Vagina (tissue), 2 donors: ENCODE measurements at regions not wholly inside any gene's neighbourhood (a gene's known extent, or its start where the extent isn't known, plus 50 kb on each side); places are given as distances from the start of the nearest gene placed in this dataset.

Experiments used
- DNase-seq, 2 donors: peaks; one replicate each; pipeline ENCODE4 v3.0.0-alpha.2; 2017; ENCODE audit errors: extremely low spot score in 2 of 2
- H3K27ac ChIP-seq: fragments of 200-600 bp; sonication (generic); one replicate; pipeline ENCODE4 v1.5.1; 2019
- H3K27me3 ChIP-seq: fragments of 200-600 bp; sonication (generic); one replicate; pipeline ENCODE4 v1.5.1; 2019
- H3K36me3 ChIP-seq, 2 donors: fragments of 200-600 bp; sonication (generic); one replicate each; pipeline ENCODE4 v1.5.1; 2017 to 2019
- H3K4me1 ChIP-seq: fragments of 200-600 bp; sonication (generic); one replicate; pipeline ENCODE4 v1.5.1; 2019
- H3K4me3 ChIP-seq, 2 donors: fragments of 200-600 bp; sonication (generic); 1 replicate in 1 of 2; 2 replicates in 1 of 2; pipeline ENCODE4 v1.5.1; 2016 to 2019
- H3K9me3 ChIP-seq: fragments of 200-600 bp; sonication (generic); one replicate; pipeline ENCODE4 v1.5.1; 2019
- CTCF ChIP-seq, 3 experiments: fragments of 450-650 bp in 2 of 3; fragments of 200-600 bp in 1 of 3; sonication (generic) in 1 of 3; IDR thresholded peaks; one replicate each; pipeline ENCODE4 v1.5.1; 2017 to 2019; ENCODE audit warnings: antibody characterized with exemption in 3 of 3, mild to moderate bottlenecking in 2 of 3, moderate library complexity in 2 of 3
- POLR2A ChIP-seq, 2 donors: fragments of 450-650 bp; IDR thresholded peaks; one replicate each; pipeline ENCODE4 v1.6.1; 2017; ENCODE audit warnings: antibody characterized with exemption in 2 of 2, mild to moderate bottlenecking in 2 of 2, moderate library complexity in 2 of 2
- POLR2AphosphoS5 ChIP-seq, 2 donors: sonication (generic); formaldehyde crosslinking; IDR thresholded peaks; one replicate each; pipeline ENCODE4 v1.9.0; 2017; ENCODE audit warnings: antibody characterized with exemption in 2 of 2, mild to moderate bottlenecking in 2 of 2, low read depth in 1 of 2; ENCODE audit not compliant: insufficient read depth in 1 of 2
- intact Hi-C: fragments of 100-400 bp; cut with DNase I; formaldehyde crosslinking; loops from one replicate; pipeline ENCODE4 v1.15.1; 2023

GRCh38 chr14:98964171-98964570, 307.8 kb downstream of the BCL11B start:
- TF ChIP-seq CTCF (IDR thresholded peaks at IDR 0.05) = no peak
- TF ChIP-seq POLR2AphosphoS5 (IDR thresholded peaks at IDR 0.05; ENCODE audit: insufficient read depth in 1 of 2, low read depth in 1 of 2) = no peak
- TF ChIP-seq POLR2A (IDR thresholded peaks at IDR 0.05) = no peak
- intact Hi-C loops = no loop called here
- no peaks in the 10 kb centered on the region for H3K27me3 ChIP-seq

GRCh38 chr14:98965076-98965475, 306.9 kb downstream of the BCL11B start:
- no peaks in the 10 kb centered on the region for H3K36me3 ChIP-seq
- H3K4me1 ChIP-seq = no peaks in the 10 kb centered on the region
- intact Hi-C loops = no loop called here
- no peaks in the 10 kb centered on the region for H3K9me3 ChIP-seq
- no peaks in the 10 kb centered on the region for H3K27me3 ChIP-seq
- H3K27ac ChIP-seq = no peak overlapping the region
- no peak for DNase-seq
- TF ChIP-seq POLR2A (IDR thresholded peaks at IDR 0.05) = no peak
- no peak for TF ChIP-seq POLR2AphosphoS5 (IDR thresholded peaks at IDR 0.05; ENCODE audit: insufficient read depth in 1 of 2, low read depth in 1 of 2)
- no peak for TF ChIP-seq CTCF (IDR thresholded peaks at IDR 0.05)
- no peak overlapping the region for H3K4me3 ChIP-seq

More at GRCh38 chr14:98964171-98964570, 307.8 kb downstream of the BCL11B start:
- Histone ChIP-seq H3K27ac (no peak overlapping the region), H3K9me3 (no peaks in the 10 kb centered on the region), H3K36me3 (no peaks in the 10 kb centered on the region), H3K4me3 (no peak overlapping the region), H3K4me1 (no peaks in the 10 kb centered on the region)
- no peak for DNase-seq

- no peak overlapping the region for H3K4me3 ChIP-seq
- no peak for DNase-seq
- H3K9me3 ChIP-seq = no peaks in the 10 kb centered on the region
- H3K27ac ChIP-seq = no peak overlapping the region
- no peaks in the 10 kb centered on the region for H3K36me3 ChIP-seq
- intact Hi-C loops = no loop called here
- H3K4me1 ChIP-seq = no peaks in the 10 kb centered on the region
- TF ChIP-seq CTCF (IDR thresholded peaks at IDR 0.05) (no peak), POLR2A (IDR thresholded peaks at IDR 0.05) (no peak), POLR2AphosphoS5 (IDR thresholded peaks at IDR 0.05; ENCODE audit: insufficient read depth in 1 of 2, low read depth in 1 of 2) (no peak)
- no peaks in the 10 kb centered on the region for H3K27me3 ChIP-seq
Observed at GRCh38 chr14:98966016-98966415, 306.0 kb downstream of the BCL11B start.

- Histone ChIP-seq H3K27me3 (no peaks in the 10 kb centered on the region), H3K27ac (no peak overlapping the region), H3K4me1 (no peaks in the 10 kb centered on the region), H3K9me3 (no peaks in the 10 kb centered on the region), H3K4me3 (no peak overlapping the region), H3K36me3 (no peaks in the 10 kb centered on the region)
- intact Hi-C loops = no loop called here
- no peak for DNase-seq
- no peak for TF ChIP-seq POLR2AphosphoS5 (IDR thresholded peaks at IDR 0.05; ENCODE audit: insufficient read depth in 1 of 2, low read depth in 1 of 2)
- no peak for TF ChIP-seq CTCF (IDR thresholded peaks at IDR 0.05)
- TF ChIP-seq POLR2A (IDR thresholded peaks at IDR 0.05) = no peak
Observed at GRCh38 chr14:98966475-98967162, 305.4 kb downstream of the BCL11B start.

DNA sequence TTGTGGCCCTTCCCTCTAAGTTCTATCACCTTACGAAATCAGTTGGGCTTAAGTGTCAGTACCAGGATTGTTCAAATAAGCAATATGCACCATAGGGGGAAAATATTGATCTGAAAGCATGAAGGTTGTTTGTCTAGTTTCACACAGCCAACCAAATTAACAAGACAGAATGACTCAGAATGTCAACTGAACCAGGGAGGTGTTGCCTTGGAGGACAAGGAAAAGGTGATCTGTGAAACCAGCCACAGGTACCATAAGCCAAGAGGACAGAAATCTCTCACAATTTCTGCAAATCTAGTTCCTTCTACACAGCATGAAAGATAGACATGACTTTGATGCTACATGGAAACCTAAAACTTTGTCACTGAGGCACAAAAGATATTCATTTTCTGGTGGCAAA, 297.9 kb downstream of the BCL11B start:
- no peak for DNase-seq
- H3K4me1 ChIP-seq = no peaks in the 10 kb centered on the region

More for the DNA sequence above, 297.9 kb downstream of the BCL11B start:
- H3K36me3 ChIP-seq = no peaks in the 10 kb centered on the region
- H3K27ac ChIP-seq = no peak overlapping the region
- H3K27me3 ChIP-seq = no peaks in the 10 kb centered on the region
- TF ChIP-seq CTCF (IDR thresholded peaks at IDR 0.05) (no peak), POLR2AphosphoS5 (IDR thresholded peaks at IDR 0.05; ENCODE audit: insufficient read depth in 1 of 2, low read depth in 1 of 2) (no peak), POLR2A (IDR thresholded peaks at IDR 0.05) (no peak)
- intact Hi-C loops = no loop called here
- H3K4me3 ChIP-seq = no peak overlapping the region
- H3K9me3 ChIP-seq = no peaks in the 10 kb centered on the region
